Cardiac muscle cell (in vitro differentiated cells and primary cell): ENCODE measurements at regions not wholly inside any gene's neighbourhood (a gene's known extent, or its start where the extent isn't known, plus 50 kb on each side); places are given as distances from the start of the nearest gene placed in this dataset.

Experiments
- DNase-seq, 2 donors: peaks; one replicate each; pipeline versions ENCODE4 v3.0.0 to v3.0.0-alpha.2; 2010 to 2017; ENCODE audit warnings: low read depth in 1 of 2, low spot score in 1 of 2
- H3K27ac ChIP-seq: fragments of 200-600 bp; sonication (generic); 2 replicates; pipeline ENCODE4 v1.5.1; 2016
- H3K27me3 ChIP-seq: fragments of 200-600 bp; sonication (generic); 2 replicates; pipeline ENCODE4 v1.6.0; 2016; ENCODE audit warnings: control low read depth
- H3K36me3 ChIP-seq: fragments of 200-600 bp; sonication (generic); 2 replicates; pipeline ENCODE4 v1.5.1; 2016; ENCODE audit warnings: control low read depth
- H3K4me1 ChIP-seq: fragments of 200-600 bp; sonication (generic); 2 replicates; pipeline ENCODE4 v1.8.1; 2017; ENCODE audit warnings: low read depth, mild to moderate bottlenecking, mixed run types
- H3K4me3 ChIP-seq: fragments of 200-600 bp; sonication (generic); 2 replicates; pipeline ENCODE4 v1.5.1; 2016; ENCODE audit warnings: mild to moderate bottlenecking
- H3K9me3 ChIP-seq: fragments of 200-600 bp; sonication (generic); 2 replicates; pipeline ENCODE4 v1.5.1; 2017; ENCODE audit warnings: low read depth, mild to moderate bottlenecking, control low read depth
- CTCF ChIP-seq: IDR thresholded peaks from 2 replicates; pipeline ENCODE4 v1.5.1; 2012; ENCODE audit warnings: low read depth, mild to moderate bottlenecking, low read length

- Histone ChIP-seq H3K4me1 (no peaks in the 10 kb centered on the region), H3K27ac (no peak overlapping the region), H3K4me3 (no peak overlapping the region), H3K36me3 (no peaks in the 10 kb centered on the region), H3K27me3 (no peaks in the 10 kb centered on the region), H3K9me3 (no peaks in the 10 kb centered on the region)
- no peak for DNase-seq
- no peak for TF ChIP-seq CTCF
These were observed 54.4 kb upstream of the C1orf174 start for GRCh38 chr1:3954170-3955169.

GRCh38 chr1:3955196-3955772 is 55.2 kb upstream of the C1orf174 start:
- no peak for TF ChIP-seq CTCF
- Histone ChIP-seq H3K27ac (no peak overlapping the region), H3K36me3 (no peaks in the 10 kb centered on the region), H3K4me3 (no peak overlapping the region), H3K9me3 (no peaks in the 10 kb centered on the region), H3K27me3 (no peaks in the 10 kb centered on the region), H3K4me1 (no peaks in the 10 kb centered on the region)
- no peak for DNase-seq

GRCh38 chr1:3956527-3957170 is 56.6 kb upstream of the C1orf174 start:
- H3K36me3 ChIP-seq: no peaks in the 10 kb centered on the region
- DNase-seq: no peak
- no peaks in the 10 kb centered on the region for H3K4me1 ChIP-seq
- no peak overlapping the region for H3K4me3 ChIP-seq
- H3K27me3 ChIP-seq: no peaks in the 10 kb centered on the region
- no peaks in the 10 kb centered on the region for H3K9me3 ChIP-seq
- no peak for TF ChIP-seq CTCF
- H3K27ac ChIP-seq: no peak overlapping the region

- H3K4me1 ChIP-seq: no peaks in the 10 kb centered on the region
- TF ChIP-seq CTCF: no peak
- no peak for DNase-seq
- H3K27ac ChIP-seq: no peak overlapping the region
- H3K9me3 ChIP-seq: no peaks in the 10 kb centered on the region
- H3K36me3 ChIP-seq: no peaks in the 10 kb centered on the region
- H3K4me3 ChIP-seq: no peak overlapping the region
- no peaks in the 10 kb centered on the region for H3K27me3 ChIP-seq
These were observed 59.3 kb upstream of the C1orf174 start for GRCh38 chr1:3959361-3959760.

- TF ChIP-seq CTCF: no peak
- Histone ChIP-seq H3K27me3 (no peaks in the 10 kb centered on the region), H3K9me3 (no peaks in the 10 kb centered on the region), H3K4me1 (no peaks in the 10 kb centered on the region), H3K36me3 (no peaks in the 10 kb centered on the region), H3K4me3 (no peak overlapping the region), H3K27ac (no peak overlapping the region)
- DNase-seq: no peak
These were observed 63.5 kb upstream of the C1orf174 start for GRCh38 chr1:3963554-3963953.
